HUES64 (cell line): ENCODE measurements at regions not wholly inside any gene's neighbourhood (a gene's known extent, or its start where the extent isn't known, plus 50 kb on each side); places are given as distances from the start of the nearest gene placed in this dataset.

Source experiments
- H3K27ac ChIP-seq: 2 replicates; pipeline ENCODE4 v1.7.0; 2013; ENCODE audit warnings: low read depth, low read length, inconsistent platforms
- H3K27me3 ChIP-seq: 2 replicates; pipeline ENCODE4 v1.6.1; 2013; ENCODE audit warnings: mild to moderate bottlenecking, low read length; ENCODE audit not compliant: insufficient read depth
- H3K36me3 ChIP-seq: 2 replicates; pipeline ENCODE4 v1.6.1; 2013; ENCODE audit warnings: mild to moderate bottlenecking, low read length; ENCODE audit not compliant: insufficient read depth
- H3K4me1 ChIP-seq: 2 replicates; pipeline ENCODE4 v1.6.1; 2013; ENCODE audit warnings: mild to moderate bottlenecking, low read length, moderate library complexity; ENCODE audit not compliant: insufficient read depth
- H3K4me3 ChIP-seq: 2 replicates; pipeline ENCODE4 v1.5.1; 2013; ENCODE audit warnings: mild to moderate bottlenecking, low read length, moderate library complexity
- H3K9ac ChIP-seq: 2 replicates; pipeline ENCODE4 v1.6.1; 2013; ENCODE audit warnings: mild to moderate bottlenecking, low read depth, low read length
- H3K9me3 ChIP-seq: 2 replicates; pipeline ENCODE4 v1.6.1; 2013; ENCODE audit warnings: low read depth, low read length; ENCODE audit not compliant: insufficient read depth
- WGBS: fragments of 150-250, 120-280 bp; methylation state at CpG from one replicate; pipeline ENCODE4 v1.1.7; 2013; ENCODE audit warnings: missing lambda C conversion rate; 5-methylcytosine and 5-hydroxymethylcytosine counted together

- Histone ChIP-seq H3K27me3 (no peaks in the 10 kb centered on the region), H3K4me3 (no peak overlapping the region), H3K9ac (no peak overlapping the region), H3K4me1 (no peaks in the 10 kb centered on the region), H3K9me3 (peaks cover 43% of the 10 kb centered on the region), H3K36me3 (no peaks in the 10 kb centered on the region), H3K27ac (no peak overlapping the region)
- WGBS: 0% methylated on average over 1 of the region's 1 CpG
Measured at GRCh38 chrX:82081027-82081426, 879.1 kb downstream of the SH3BGRL start.

DNA sequence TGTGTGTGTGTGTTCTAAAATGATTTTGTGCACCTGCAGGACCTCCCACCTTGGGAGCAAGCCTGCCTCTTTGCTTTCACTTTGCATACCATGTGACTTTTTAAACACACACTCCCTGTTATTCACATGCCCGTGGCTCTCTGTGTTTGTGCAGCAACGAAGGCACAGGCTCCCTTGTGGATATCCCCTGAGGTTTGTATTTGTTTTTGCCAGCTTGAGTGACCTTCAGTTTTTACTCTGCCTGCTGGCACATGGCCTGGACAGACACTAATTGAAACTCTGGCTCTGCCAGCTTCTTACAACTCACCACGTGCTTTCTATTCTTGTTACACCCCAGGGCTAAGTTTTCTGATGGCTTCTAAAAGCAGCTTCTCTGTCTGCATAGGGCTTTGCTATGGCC, 885.8 kb downstream of the SH3BGRL start:
- peaks cover 47% of the 10 kb centered on the region for H3K9me3 ChIP-seq
- no peak overlapping the region for H3K4me3 ChIP-seq

DNA sequence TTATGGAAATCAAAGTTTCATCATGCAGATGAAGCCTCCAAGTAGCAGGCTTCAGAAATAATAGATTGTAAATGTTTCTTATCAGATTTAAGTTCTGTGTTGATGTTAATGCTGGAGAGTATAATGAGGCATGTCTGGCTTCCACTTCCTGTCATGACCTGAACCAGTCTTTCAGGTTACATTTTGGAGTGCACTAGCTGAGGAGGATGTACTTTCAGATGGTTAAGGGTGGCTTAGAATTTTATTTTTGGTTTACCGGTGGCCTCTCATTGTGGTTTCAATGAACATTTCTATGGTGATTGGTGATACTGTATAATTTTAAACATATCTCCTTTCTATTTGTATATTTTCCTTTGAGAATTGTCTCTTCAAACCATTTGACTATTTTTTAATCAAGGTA, 890.4 kb downstream of the SH3BGRL start:
- H3K27me3 ChIP-seq: no peaks in the 10 kb centered on the region
- no peak overlapping the region for H3K9ac ChIP-seq
- H3K27ac ChIP-seq: no peak overlapping the region
- no CpG with 5 or more reads among the region's 1 CpG for WGBS
- H3K36me3 ChIP-seq: no peaks in the 10 kb centered on the region
- H3K4me1 ChIP-seq: no peaks in the 10 kb centered on the region
- no peak overlapping the region for H3K4me3 ChIP-seq
- peaks cover 42% of the 10 kb centered on the region; the same call in 1 of the 2 replicates for H3K9me3 ChIP-seq

More for the DNA sequence above, 885.8 kb downstream of the SH3BGRL start:
- 42% methylated on average over 2 of the region's 3 CpGs for WGBS
- Histone ChIP-seq H3K9ac (no peak overlapping the region), H3K4me1 (no peaks in the 10 kb centered on the region), H3K27ac (no peak overlapping the region), H3K36me3 (no peaks in the 10 kb centered on the region), H3K27me3 (no peaks in the 10 kb centered on the region)

- Histone ChIP-seq H3K9me3 (peaks cover 45% of the 10 kb centered on the region), H3K4me3 (no peak overlapping the region), H3K9ac (no peak overlapping the region), H3K27ac (no peak overlapping the region), H3K4me1 (no peaks in the 10 kb centered on the region), H3K36me3 (no peaks in the 10 kb centered on the region), H3K27me3 (no peaks in the 10 kb centered on the region)
- no CpG with 5 or more reads among the region's 2 CpGs for WGBS
Measured at GRCh38 chrX:82125103-82125502, 923.2 kb downstream of the SH3BGRL start.

DNA sequence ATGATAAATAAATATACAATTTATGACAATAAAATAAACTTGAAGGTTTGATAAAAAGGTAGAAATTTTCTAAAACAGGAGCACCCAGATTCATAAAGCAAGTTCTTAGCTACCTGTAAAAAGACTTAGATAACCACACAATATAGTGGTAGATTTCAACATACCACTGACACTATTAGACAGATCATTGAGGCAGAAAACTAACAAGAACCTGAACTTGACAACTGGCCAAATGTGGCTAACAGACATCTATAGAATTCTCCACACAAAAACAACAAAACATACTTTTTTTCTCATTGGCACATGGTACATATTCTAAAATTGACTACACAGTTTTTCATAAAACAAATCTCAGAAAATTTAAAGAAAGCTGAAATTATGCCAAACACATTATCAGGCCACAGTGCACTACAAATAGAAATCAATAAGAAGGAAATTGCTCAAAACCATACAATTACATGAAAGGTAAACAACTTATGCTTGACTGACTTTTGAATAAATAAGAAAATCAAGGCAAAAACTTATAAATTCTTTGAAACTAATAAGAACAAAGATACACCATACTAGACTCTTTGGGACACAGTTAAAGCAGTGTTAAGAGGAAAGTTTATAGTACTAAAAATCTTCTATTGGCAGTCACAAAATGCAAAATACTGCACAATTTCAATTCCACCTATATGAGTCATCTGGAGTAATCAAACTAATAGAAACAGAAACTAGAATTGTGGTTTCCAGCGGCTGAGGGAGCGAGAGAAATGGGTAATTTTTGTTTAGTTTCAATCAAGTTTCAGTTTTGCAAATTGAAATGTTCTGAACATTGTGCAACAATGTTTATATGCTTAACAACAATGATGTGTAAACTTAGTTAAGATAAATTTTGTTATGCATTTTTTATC, 925.6 kb downstream of the SH3BGRL start:
- 94% methylated on average over 2 of the region's 2 CpGs for whole genome bisulfite sequencing
- H3K4me1 ChIP-seq: no peaks in the 10 kb centered on the region
- H3K27me3 ChIP-seq: no peaks in the 10 kb centered on the region
- H3K9me3 ChIP-seq: peaks cover 59% of the 10 kb centered on the region
- H3K27ac ChIP-seq: no peak overlapping the region
- H3K4me3 ChIP-seq: no peak overlapping the region
- no peaks in the 10 kb centered on the region for H3K36me3 ChIP-seq
- H3K9ac ChIP-seq: no peak overlapping the region

GRCh38 chrX:82134378-82134777, 932.5 kb downstream of the SH3BGRL start:
- H3K9ac ChIP-seq: no peak overlapping the region
- no peak overlapping the region for H3K27ac ChIP-seq
- H3K9me3 ChIP-seq: peaks cover 58% of the 10 kb centered on the region
- no peaks in the 10 kb centered on the region for H3K36me3 ChIP-seq
- H3K4me3 ChIP-seq: no peak overlapping the region
- H3K4me1 ChIP-seq: no peaks in the 10 kb centered on the region
- H3K27me3 ChIP-seq: no peaks in the 10 kb centered on the region

DNA sequence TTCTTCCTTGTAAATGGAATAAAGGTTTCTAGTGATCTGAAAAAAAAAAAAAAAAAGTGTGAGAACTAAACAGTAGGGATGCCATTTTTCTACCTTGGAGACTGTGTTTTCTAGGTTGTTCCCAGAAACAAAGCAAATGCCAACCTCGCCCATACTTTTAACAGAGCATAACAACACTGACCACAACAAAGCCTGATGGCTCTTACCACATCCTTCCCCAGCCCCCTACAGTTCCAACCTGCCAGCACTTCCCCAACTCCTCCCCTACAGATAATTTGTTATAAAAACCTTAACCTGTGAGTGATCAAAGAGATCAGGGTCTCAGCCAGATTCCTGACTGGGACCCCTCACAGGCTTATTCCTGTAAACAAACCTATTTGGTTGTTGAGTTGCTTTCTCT, 940.0 kb downstream of the SH3BGRL start:
- peaks cover 60% of the 10 kb centered on the region for H3K9me3 ChIP-seq
- H3K27ac ChIP-seq: no peak overlapping the region
- no peak overlapping the region for H3K4me3 ChIP-seq
- H3K36me3 ChIP-seq: no peaks in the 10 kb centered on the region
- no peaks in the 10 kb centered on the region for H3K27me3 ChIP-seq
- H3K9ac ChIP-seq: no peak overlapping the region
- no peaks in the 10 kb centered on the region for H3K4me1 ChIP-seq
- WGBS: 67% methylated on average over 1 of the region's 1 CpG

DNA sequence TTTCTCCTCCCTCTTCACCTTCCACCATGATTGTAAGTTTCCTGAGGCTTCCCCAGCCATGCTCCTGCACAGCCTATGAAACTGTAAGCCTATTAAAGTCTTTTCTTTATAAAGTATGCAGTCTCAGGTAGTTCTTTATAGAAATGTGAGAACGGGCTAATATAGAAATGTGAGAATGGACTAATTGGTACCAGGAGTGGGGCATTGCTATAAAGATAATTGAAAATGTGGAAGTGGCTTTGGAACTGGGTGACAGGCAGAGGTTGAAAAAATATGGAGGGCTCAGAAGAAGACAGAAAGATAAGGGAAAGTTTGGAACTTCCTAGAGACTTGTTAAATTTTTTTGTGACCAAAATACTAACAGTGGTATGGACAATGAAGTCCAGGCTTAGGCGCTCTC, 959.3 kb downstream of the SH3BGRL start:
- WGBS: 83% methylated on average over 2 of the region's 2 CpGs
- Histone ChIP-seq H3K9me3 (peaks cover 43% of the 10 kb centered on the region), H3K4me1 (no peaks in the 10 kb centered on the region), H3K27me3 (no peaks in the 10 kb centered on the region), H3K9ac (no peak overlapping the region), H3K4me3 (no peak overlapping the region), H3K36me3 (no peaks in the 10 kb centered on the region), H3K27ac (no peak overlapping the region)

DNA sequence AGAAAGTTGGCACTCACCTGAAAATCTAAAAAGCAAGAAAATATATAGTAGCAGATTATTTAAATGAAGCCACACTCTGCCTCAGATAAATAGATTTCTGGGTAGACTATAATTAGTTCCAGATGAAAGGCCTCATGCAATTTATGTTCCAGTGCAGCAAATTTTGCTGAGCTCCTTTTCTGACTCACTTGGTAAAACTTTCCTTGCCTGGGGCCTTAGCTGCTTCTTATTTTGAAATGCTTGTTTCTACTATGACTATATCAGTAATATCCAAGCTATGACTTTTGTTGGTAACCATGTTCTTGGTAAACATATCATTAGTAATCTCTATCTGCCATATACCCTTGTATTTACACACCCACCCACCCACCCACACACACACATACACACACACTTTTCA, 961.8 kb downstream of the SH3BGRL start:
- H3K27ac ChIP-seq: no peak overlapping the region
- H3K27me3 ChIP-seq: no peaks in the 10 kb centered on the region
- no peaks in the 10 kb centered on the region for H3K36me3 ChIP-seq
- no peak overlapping the region for H3K4me3 ChIP-seq
- H3K4me1 ChIP-seq: no peaks in the 10 kb centered on the region
- H3K9me3 ChIP-seq: peaks cover 37% of the 10 kb centered on the region; the same call in 1 of the 2 replicates
- H3K9ac ChIP-seq: no peak overlapping the region

DNA sequence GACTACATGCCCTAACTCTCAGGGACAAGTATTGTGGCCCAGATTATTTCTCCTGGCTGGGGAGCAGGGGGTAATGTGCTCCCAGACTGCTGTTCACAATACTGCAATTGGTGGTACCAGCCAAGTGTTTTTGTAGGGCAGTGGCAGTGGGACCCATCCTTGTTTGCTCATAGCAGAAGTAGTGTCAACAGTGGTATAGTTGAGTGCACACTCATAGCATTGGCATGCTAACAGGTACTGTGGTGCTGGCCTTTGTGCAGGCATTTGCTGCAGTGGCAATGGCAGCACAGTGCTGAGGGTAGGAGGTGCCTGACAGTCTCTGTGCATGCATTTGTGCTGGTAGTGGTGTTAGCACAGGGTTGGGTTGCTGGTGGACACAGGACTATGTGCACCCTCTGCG, 995.0 kb downstream of the SH3BGRL start:
- no peak overlapping the region for H3K27ac ChIP-seq
- no peak overlapping the region for H3K4me3 ChIP-seq
- peaks cover 14% of the 10 kb centered on the region; the same call in 1 of the 2 replicates for H3K9me3 ChIP-seq
- 100% methylated on average over 1 of the region's 1 CpG for WGBS
- H3K4me1 ChIP-seq: no peaks in the 10 kb centered on the region
- H3K27me3 ChIP-seq: no peaks in the 10 kb centered on the region
- H3K9ac ChIP-seq: no peak overlapping the region
- H3K36me3 ChIP-seq: no peaks in the 10 kb centered on the region

- Histone ChIP-seq H3K27me3 (no peaks in the 10 kb centered on the region), H3K27ac (no peak overlapping the region), H3K9ac (no peak overlapping the region), H3K36me3 (no peaks in the 10 kb centered on the region), H3K9me3 (peaks cover 9% of the 10 kb centered on the region; the same call in 1 of the 2 replicates), H3K4me1 (no peaks in the 10 kb centered on the region), H3K4me3 (no peak overlapping the region)
- 84% methylated on average over 3 of the region's 3 CpGs for WGBS
Measured at GRCh38 chrX:82208975-82209374, 1007.1 kb downstream of the SH3BGRL start.
